ENCODE measurements at regions not wholly inside any gene's neighbourhood (a gene's known extent, or its start where the extent isn't known, plus 50 kb on each side); places are given as distances from the start of the nearest gene placed in this dataset.

DNA sequence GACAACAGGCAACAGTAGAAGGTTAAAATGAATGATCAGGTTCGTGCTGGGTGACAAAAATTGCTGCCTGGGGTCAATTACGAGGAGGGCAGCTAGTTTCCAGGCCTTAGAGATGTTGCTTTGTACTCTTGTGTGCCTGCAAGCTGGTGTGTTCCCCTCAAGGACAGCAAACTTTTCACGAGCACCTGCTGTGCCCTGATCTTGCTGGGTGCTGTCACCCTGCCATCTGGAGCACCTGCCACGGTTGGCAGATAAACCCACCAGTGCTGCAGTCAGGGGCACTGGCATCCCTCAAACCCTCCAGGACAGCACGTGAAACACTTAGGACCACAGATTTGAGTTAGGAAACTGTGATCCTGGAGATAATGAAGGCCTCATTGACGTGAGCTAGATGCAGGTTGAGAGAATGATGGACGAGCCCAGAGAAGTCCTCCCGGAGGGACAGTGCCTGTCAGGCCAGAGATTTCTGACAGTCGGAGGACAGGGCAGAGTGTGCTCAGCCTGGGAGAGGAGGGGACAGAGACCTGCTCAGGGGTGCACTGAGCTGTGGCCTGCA lies 104.3 kb upstream of the RAB12 start:
- TF ChIP-seq, protein P1, sequence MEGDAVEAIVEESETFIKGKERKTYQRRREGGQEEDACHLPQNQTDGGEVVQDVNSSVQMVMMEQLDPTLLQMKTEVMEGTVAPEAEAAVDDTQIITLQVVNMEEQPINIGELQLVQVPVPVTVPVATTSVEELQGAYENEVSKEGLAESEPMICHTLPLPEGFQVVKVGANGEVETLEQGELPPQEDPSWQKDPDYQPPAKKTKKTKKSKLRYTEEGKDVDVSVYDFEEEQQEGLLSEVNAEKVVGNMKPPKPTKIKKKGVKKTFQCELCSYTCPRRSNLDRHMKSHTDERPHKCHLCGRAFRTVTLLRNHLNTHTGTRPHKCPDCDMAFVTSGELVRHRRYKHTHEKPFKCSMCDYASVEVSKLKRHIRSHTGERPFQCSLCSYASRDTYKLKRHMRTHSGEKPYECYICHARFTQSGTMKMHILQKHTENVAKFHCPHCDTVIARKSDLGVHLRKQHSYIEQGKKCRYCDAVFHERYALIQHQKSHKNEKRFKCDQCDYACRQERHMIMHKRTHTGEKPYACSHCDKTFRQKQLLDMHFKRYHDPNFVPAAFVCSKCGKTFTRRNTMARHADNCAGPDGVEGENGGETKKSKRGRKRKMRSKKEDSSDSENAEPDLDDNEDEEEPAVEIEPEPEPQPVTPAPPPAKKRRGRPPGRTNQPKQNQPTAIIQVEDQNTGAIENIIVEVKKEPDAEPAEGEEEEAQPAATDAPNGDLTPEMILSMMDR (IDR thresholded peaks at IDR 0.05 in 4 of 5, conservative IDR thresholded peaks at IDR 0.05 in 1 of 5) = no peak
- no peak for TF ChIP-seq POLR2A (IDR thresholded peaks at IDR 0.05)

Measured in gastrocnemius medialis (tissue), 4 donors.